WTC11 (cell line): ENCODE measurements at regions not wholly inside any gene's neighbourhood (a gene's known extent, or its start where the extent isn't known, plus 50 kb on each side); places are given as distances from the start of the nearest gene placed in this dataset.

Experiments
- ARID4B ChIP-seq: sonication (generic); formaldehyde crosslinking; IDR thresholded peaks from 2 replicates; pipeline ENCODE4 v1.8.0; 2023; ENCODE audit warnings: missing genetic modification reagents, mild to moderate bottlenecking, borderline replicate concordance
- ATF3 ChIP-seq: sonication (generic); formaldehyde crosslinking; conservative IDR thresholded peaks from 2 replicates; pipeline ENCODE4 v1.8.1; 2022; ENCODE audit warnings: mild to moderate bottlenecking, missing genetic modification reagents
- NFE2L1 ChIP-seq: sonication (generic); formaldehyde crosslinking; IDR thresholded peaks from 2 replicates; pipeline ENCODE4 v1.8.1; 2023; ENCODE audit warnings: missing genetic modification reagents
- STAT6 ChIP-seq: sonication (generic); formaldehyde crosslinking; conservative IDR thresholded peaks from 2 replicates; pipeline ENCODE4 v1.8.1; 2023; ENCODE audit warnings: mild to moderate bottlenecking, low read depth, missing genetic modification reagents, moderate library complexity
- ZBTB21 ChIP-seq: sonication (generic); formaldehyde crosslinking; IDR thresholded peaks from 2 replicates; pipeline ENCODE4 v1.8.1; 2023; ENCODE audit warnings: mild to moderate bottlenecking, missing genetic modification reagents, borderline replicate concordance
- ZNF138 ChIP-seq: sonication (generic); formaldehyde crosslinking; conservative IDR thresholded peaks from 2 replicates; pipeline ENCODE4 v1.8.1; 2022; ENCODE audit warnings: mild to moderate bottlenecking, moderate library complexity, missing genetic modification reagents
- ZNF317 ChIP-seq: sonication (generic); formaldehyde crosslinking; IDR thresholded peaks from 2 replicates; pipeline ENCODE4 v1.8.1; 2023; ENCODE audit warnings: low read depth, mild to moderate bottlenecking, moderate library complexity, missing genetic modification reagents, borderline replicate concordance
- ZSCAN18 ChIP-seq: fragments of 250-450 bp; sonication (Bioruptor Pico); IDR thresholded peaks from 2 replicates; pipeline ENCODE4 v2.1.2; 2022; ENCODE audit warnings: mild to moderate bottlenecking, moderate library complexity
- TF ChIP-seq, protein P1 (sequence below): sonication (generic); formaldehyde crosslinking; IDR thresholded peaks from 2 replicates; pipeline ENCODE4 v1.8.0; 2023; ENCODE audit warnings: mild to moderate bottlenecking, missing genetic modification reagents
- TF ChIP-seq, protein P2 (sequence below): fragments of 250-450 bp; sonication (Bioruptor Pico); conservative IDR thresholded peaks from 2 replicates; pipeline ENCODE4 v1.9.0; 2021; ENCODE audit warnings: mild to moderate bottlenecking
- TF ChIP-seq, protein P3 (sequence below): sonication (generic); formaldehyde crosslinking; IDR thresholded peaks from 2 replicates; pipeline ENCODE4 v1.8.1; 2022; ENCODE audit warnings: missing genetic modification reagents, borderline replicate concordance

GRCh38 chr1:17978016-17978415, 129.6 kb upstream of the IGSF21 start (continued):
- TF ChIP-seq, protein P1, sequence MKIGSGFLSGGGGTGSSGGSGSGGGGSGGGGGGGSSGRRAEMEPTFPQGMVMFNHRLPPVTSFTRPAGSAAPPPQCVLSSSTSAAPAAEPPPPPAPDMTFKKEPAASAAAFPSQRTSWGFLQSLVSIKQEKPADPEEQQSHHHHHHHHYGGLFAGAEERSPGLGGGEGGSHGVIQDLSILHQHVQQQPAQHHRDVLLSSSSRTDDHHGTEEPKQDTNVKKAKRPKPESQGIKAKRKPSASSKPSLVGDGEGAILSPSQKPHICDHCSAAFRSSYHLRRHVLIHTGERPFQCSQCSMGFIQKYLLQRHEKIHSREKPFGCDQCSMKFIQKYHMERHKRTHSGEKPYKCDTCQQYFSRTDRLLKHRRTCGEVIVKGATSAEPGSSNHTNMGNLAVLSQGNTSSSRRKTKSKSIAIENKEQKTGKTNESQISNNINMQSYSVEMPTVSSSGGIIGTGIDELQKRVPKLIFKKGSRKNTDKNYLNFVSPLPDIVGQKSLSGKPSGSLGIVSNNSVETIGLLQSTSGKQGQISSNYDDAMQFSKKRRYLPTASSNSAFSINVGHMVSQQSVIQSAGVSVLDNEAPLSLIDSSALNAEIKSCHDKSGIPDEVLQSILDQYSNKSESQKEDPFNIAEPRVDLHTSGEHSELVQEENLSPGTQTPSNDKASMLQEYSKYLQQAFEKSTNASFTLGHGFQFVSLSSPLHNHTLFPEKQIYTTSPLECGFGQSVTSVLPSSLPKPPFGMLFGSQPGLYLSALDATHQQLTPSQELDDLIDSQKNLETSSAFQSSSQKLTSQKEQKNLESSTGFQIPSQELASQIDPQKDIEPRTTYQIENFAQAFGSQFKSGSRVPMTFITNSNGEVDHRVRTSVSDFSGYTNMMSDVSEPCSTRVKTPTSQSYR (CRISPR knock-in tag): no peak
- no peak for TF ChIP-seq NFE2L1 (CRISPR knock-in tag)
- no peak for TF ChIP-seq ARID4B
- TF ChIP-seq, protein P2, sequence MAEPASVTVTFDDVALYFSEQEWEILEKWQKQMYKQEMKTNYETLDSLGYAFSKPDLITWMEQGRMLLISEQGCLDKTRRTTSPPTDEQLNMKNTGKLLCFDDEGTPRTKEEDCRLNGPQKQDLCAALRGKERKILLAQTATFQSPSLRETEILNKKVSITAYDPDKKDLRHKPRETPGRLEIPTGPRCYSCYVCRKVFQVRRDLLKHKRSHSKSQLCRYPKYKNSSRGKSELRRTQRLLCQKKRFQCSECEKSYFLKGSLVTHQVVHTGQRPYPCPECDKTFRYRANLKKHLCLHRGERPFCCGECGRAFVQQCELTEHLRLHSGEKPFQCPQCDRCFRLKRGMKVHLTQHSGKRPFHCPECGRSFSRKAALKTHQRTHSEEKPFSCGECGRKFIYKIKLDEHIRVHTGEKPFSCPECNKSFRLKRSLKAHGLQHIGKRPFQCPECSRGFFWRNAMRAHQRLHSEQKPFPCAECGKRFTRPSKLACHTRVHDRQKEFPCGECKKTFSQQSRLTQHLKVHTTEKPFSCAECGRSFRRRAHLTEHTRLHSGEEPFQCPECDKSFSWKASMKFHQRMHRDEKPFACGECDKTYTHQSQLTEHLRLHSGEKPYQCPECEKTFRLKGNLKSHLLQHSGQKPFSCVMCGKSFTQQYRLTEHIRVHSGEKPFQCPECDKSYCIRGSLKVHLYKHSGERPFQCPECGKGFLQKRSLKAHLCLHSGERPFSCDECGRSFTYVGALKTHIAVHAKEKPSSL (CRISPR knock-in tag): no peak
- TF ChIP-seq, protein P3, sequence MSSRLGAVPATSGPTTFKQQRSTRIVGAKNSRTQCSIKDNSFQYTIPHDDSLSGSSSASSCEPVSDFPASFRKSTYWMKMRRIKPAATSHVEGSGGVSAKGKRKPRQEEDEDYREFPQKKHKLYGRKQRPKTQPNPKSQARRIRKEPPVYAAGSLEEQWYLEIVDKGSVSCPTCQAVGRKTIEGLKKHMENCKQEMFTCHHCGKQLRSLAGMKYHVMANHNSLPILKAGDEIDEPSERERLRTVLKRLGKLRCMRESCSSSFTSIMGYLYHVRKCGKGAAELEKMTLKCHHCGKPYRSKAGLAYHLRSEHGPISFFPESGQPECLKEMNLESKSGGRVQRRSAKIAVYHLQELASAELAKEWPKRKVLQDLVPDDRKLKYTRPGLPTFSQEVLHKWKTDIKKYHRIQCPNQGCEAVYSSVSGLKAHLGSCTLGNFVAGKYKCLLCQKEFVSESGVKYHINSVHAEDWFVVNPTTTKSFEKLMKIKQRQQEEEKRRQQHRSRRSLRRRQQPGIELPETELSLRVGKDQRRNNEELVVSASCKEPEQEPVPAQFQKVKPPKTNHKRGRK (CRISPR knock-in tag): no peak
- no peak for TF ChIP-seq ATF3 (CRISPR knock-in tag)
- no peak for TF ChIP-seq ZNF317
- no peak for TF ChIP-seq ZBTB21 (CRISPR knock-in tag)
- TF ChIP-seq ZNF138: no peak
- TF ChIP-seq STAT6 (CRISPR knock-in tag): no peak
- no peak for TF ChIP-seq ZSCAN18 (CRISPR knock-in tag)
